ENCODE measurements at regions not wholly inside any gene's neighbourhood (a gene's known extent, or its start where the extent isn't known, plus 50 kb on each side); places are given as distances from the start of the nearest gene placed in this dataset.

DNA sequence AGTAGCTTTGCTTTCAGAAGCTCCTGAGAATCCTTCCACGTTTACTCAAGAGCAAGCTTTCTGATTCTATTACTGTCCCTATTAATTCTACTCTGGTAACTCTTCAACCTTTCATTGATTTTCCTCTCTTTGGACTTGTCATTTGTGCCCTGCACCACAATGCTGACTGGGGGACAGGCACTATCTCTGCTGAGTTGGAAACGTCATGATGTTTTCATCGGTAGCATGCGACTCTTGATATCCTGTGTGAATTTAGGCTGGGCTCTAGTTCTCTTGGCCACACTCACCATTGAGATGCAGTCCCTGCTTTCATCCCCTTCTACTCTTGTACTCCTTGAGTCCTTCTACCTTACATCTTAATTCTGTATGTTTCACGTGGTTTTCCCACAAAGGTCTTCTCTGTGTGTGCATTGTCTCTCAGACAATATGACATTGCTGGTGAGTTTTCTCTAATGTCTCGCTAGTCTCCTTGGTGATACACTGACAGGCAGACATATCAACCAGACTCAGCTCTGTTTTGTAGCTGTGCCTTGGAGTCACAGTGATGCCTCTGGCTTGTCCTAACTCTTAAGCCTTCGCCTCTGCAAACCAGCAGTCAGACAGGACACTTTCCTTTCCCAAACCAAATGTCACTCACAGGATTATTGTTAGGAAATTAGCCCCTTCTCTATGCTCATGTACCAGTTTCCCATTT, 223.6 kb upstream of the ADGRL2 start:
- no peak for DNase-seq (ENCODE audit: low read depth, low spot score)
- no peaks in the 10 kb centered on the region for H3K27me3 ChIP-seq (ENCODE audit: insufficient read depth, insufficient read length)
- no peak overlapping the region for H3K4me3 ChIP-seq (ENCODE audit: insufficient read length, low read depth)
- TF ChIP-seq SUZ12 (IDR thresholded peaks at IDR 0.05; ENCODE audit: extremely low read depth, insufficient read depth, insufficient read length) (no peak), YY1 (IDR thresholded peaks at IDR 0.05; ENCODE audit: insufficient read depth, insufficient read length) (no peak), ZNF274 (IDR thresholded peaks at IDR 0.05; ENCODE audit: low read depth, low read length) (no peak)
- H3K9me3 ChIP-seq (ENCODE audit: insufficient read depth, low read length) = no peaks in the 10 kb centered on the region
- no peaks in the 10 kb centered on the region for H3K36me3 ChIP-seq (ENCODE audit: insufficient read depth, insufficient read length, low read length)
- H3K4me1 ChIP-seq (ENCODE audit: insufficient read depth, insufficient read length) = no peaks in the 10 kb centered on the region
- no peak overlapping the region for H3K9ac ChIP-seq (ENCODE audit: insufficient read length, low read depth)

DNA sequence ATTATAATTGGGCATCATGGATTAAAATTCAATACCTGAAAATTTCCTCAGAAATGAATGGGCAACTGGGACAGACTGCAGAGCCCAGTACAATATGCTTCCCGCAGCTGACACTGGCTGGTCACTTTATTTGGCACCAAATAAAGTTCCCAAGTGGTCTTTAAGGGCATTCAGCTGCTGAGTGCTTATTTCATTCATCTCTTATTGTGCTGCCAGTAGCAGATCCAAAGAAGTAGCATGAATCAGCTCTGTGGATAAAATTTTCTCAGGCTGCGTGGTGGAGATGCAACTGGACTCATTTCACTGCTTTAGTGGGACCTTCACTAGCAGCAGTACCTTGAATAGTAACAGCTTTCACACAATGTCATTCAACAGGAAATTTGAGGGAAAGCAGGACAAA, 226.3 kb upstream of the ADGRL2 start:
- no peak for TF ChIP-seq YY1 (IDR thresholded peaks at IDR 0.05; ENCODE audit: insufficient read depth, insufficient read length)
- no peak for TF ChIP-seq SUZ12 (IDR thresholded peaks at IDR 0.05; ENCODE audit: extremely low read depth, insufficient read depth, insufficient read length)
- TF ChIP-seq ZNF274 (IDR thresholded peaks at IDR 0.05; ENCODE audit: low read depth, low read length) = no peak
- DNase-seq (ENCODE audit: low read depth, low spot score) = no peak
- no peak overlapping the region for H3K4me3 ChIP-seq (ENCODE audit: insufficient read length, low read depth)

DNA sequence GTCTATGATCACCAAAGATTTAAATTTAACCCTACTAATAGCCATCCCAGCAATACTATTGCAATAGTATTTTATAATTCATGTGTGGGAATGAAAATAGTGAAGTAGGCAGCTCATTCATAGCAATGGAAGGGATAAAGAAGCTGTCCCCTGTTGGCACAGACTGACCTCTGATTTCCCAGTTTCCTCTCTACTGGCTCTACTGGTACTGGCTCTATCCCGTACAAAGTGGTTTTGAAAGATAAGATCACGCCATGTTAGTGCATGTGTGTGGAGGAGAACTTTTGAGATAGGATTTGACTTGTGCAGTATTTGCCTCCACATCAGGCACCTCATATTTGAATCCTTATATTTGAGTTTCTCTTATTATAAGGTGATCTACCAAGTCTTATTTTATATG, 227.3 kb upstream of the ADGRL2 start:
- no peak overlapping the region for H3K9ac ChIP-seq (ENCODE audit: insufficient read length, low read depth)
- TF ChIP-seq ZNF274 (IDR thresholded peaks at IDR 0.05; ENCODE audit: low read depth, low read length) = no peak
- no peak for TF ChIP-seq YY1 (IDR thresholded peaks at IDR 0.05; ENCODE audit: insufficient read depth, insufficient read length)
- TF ChIP-seq SUZ12 (IDR thresholded peaks at IDR 0.05; ENCODE audit: extremely low read depth, insufficient read depth, insufficient read length) = no peak
- DNase-seq (ENCODE audit: low read depth, low spot score) = no peak

More for the DNA sequence above, 226.3 kb upstream of the ADGRL2 start:
- H3K9ac ChIP-seq (ENCODE audit: insufficient read length, low read depth) = no peak overlapping the region
- no peaks in the 10 kb centered on the region for H3K36me3 ChIP-seq (ENCODE audit: insufficient read depth, insufficient read length, low read length)
- no peaks in the 10 kb centered on the region for H3K9me3 ChIP-seq (ENCODE audit: insufficient read depth, low read length)
- no peaks in the 10 kb centered on the region for H3K27me3 ChIP-seq (ENCODE audit: insufficient read depth, insufficient read length)
- H3K4me1 ChIP-seq (ENCODE audit: insufficient read depth, insufficient read length) = no peaks in the 10 kb centered on the region

DNA sequence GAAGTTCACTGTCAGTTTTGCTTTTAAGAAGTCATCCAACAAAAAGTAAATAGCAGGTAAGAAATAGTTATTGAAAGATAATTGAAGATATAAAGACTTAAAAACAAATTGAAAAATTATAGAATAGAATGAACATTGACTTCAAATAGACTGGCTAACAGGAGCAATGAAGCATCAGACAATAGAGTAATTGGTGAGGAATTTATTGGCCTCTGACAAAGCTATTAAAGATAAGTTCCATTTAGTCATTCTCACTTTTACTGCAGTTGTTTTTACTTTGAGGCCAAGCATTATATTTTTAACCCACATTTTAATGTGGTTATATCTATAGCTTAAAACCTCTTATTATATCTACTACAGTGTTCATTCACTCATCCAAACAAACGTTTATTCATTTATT, 228.8 kb upstream of the ADGRL2 start:
- H3K4me1 ChIP-seq (ENCODE audit: insufficient read depth, insufficient read length) = no peaks in the 10 kb centered on the region
- no peaks in the 10 kb centered on the region for H3K27me3 ChIP-seq (ENCODE audit: insufficient read depth, insufficient read length)
- DNase-seq (ENCODE audit: low read depth, low spot score) = no peak
- no peaks in the 10 kb centered on the region for H3K36me3 ChIP-seq (ENCODE audit: insufficient read depth, insufficient read length, low read length)
- H3K9me3 ChIP-seq (ENCODE audit: insufficient read depth, low read length) = no peaks in the 10 kb centered on the region
- no peak for TF ChIP-seq SUZ12 (IDR thresholded peaks at IDR 0.05; ENCODE audit: extremely low read depth, insufficient read depth, insufficient read length)
- no peak for TF ChIP-seq YY1 (IDR thresholded peaks at IDR 0.05; ENCODE audit: insufficient read depth, insufficient read length)
- no peak for TF ChIP-seq ZNF274 (IDR thresholded peaks at IDR 0.05; ENCODE audit: low read depth, low read length)
- no peak overlapping the region for H3K4me3 ChIP-seq (ENCODE audit: insufficient read length, low read depth)
- H3K9ac ChIP-seq (ENCODE audit: insufficient read length, low read depth) = no peak overlapping the region

More for the DNA sequence above, 227.3 kb upstream of the ADGRL2 start:
- Histone ChIP-seq H3K4me3 (ENCODE audit: insufficient read length, low read depth) (no peak overlapping the region), H3K36me3 (ENCODE audit: insufficient read depth, insufficient read length, low read length) (no peaks in the 10 kb centered on the region), H3K9me3 (ENCODE audit: insufficient read depth, low read length) (no peaks in the 10 kb centered on the region), H3K4me1 (ENCODE audit: insufficient read depth, insufficient read length) (no peaks in the 10 kb centered on the region), H3K27me3 (ENCODE audit: insufficient read depth, insufficient read length) (no peaks in the 10 kb centered on the region)

DNA sequence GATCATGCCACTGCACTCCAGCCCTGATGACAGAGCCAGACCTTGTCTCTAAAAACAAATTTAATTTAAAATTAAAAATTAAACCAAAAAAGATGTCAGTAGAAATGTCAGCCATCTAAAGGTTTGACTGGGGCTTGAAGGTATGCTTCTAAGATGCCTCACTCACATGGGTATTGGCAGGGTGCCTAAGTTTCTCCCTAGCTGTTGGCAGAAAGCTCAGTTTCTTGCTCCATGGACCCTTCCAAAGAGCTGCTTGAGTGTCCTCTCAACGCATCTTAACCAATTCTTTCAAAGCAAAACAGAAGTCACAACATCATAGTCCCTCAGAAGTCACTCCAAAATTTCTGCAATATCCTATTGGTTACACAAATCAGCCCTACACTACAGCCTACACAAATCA, 231.0 kb upstream of the ADGRL2 start:
- H3K27me3 ChIP-seq (ENCODE audit: insufficient read depth, insufficient read length) = no peaks in the 10 kb centered on the region
- H3K9ac ChIP-seq (ENCODE audit: insufficient read length, low read depth) = no peak overlapping the region
- H3K4me3 ChIP-seq (ENCODE audit: insufficient read length, low read depth) = no peak overlapping the region
- no peak for TF ChIP-seq ZNF274 (IDR thresholded peaks at IDR 0.05; ENCODE audit: low read depth, low read length)
- no peak for TF ChIP-seq YY1 (IDR thresholded peaks at IDR 0.05; ENCODE audit: insufficient read depth, insufficient read length)
- no peak for TF ChIP-seq SUZ12 (IDR thresholded peaks at IDR 0.05; ENCODE audit: extremely low read depth, insufficient read depth, insufficient read length)
- H3K36me3 ChIP-seq (ENCODE audit: insufficient read depth, insufficient read length, low read length) = no peaks in the 10 kb centered on the region
- H3K4me1 ChIP-seq (ENCODE audit: insufficient read depth, insufficient read length) = no peaks in the 10 kb centered on the region
- H3K9me3 ChIP-seq (ENCODE audit: insufficient read depth, low read length) = no peaks in the 10 kb centered on the region
- no peak for DNase-seq (ENCODE audit: low read depth, low spot score)

DNA sequence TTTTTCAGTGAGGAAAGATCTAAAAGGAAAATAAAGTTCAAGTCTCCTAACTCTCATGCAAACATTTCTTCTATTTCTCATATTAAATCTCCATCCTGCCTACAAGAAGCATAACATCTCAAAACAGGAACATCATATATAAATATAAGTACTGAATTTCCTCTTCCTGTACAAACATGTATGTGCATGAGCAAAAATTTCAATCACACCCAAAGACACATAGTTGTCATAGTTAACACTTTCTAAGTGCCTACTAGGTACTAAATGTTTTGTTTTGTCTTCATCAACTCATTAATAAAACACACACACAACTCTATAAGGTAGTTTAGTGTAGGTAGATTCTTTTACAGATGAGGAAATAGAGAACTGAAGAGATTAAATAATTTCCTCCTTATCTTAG, 237.1 kb upstream of the ADGRL2 start:
- Histone ChIP-seq H3K4me1 (ENCODE audit: insufficient read depth, insufficient read length) (no peaks in the 10 kb centered on the region), H3K4me3 (ENCODE audit: insufficient read length, low read depth) (no peak overlapping the region), H3K36me3 (ENCODE audit: insufficient read depth, insufficient read length, low read length) (no peaks in the 10 kb centered on the region), H3K9me3 (ENCODE audit: insufficient read depth, low read length) (no peaks in the 10 kb centered on the region; the same call in 1 of the 2 replicates), H3K27me3 (ENCODE audit: insufficient read depth, insufficient read length) (no peaks in the 10 kb centered on the region), H3K9ac (ENCODE audit: insufficient read length, low read depth) (no peak overlapping the region)
- TF ChIP-seq ZNF274 (IDR thresholded peaks at IDR 0.05; ENCODE audit: low read depth, low read length) (no peak), YY1 (IDR thresholded peaks at IDR 0.05; ENCODE audit: insufficient read depth, insufficient read length) (no peak), SUZ12 (IDR thresholded peaks at IDR 0.05; ENCODE audit: extremely low read depth, insufficient read depth, insufficient read length) (no peak)
- DNase-seq (ENCODE audit: low read depth, low spot score) = no peak

DNA sequence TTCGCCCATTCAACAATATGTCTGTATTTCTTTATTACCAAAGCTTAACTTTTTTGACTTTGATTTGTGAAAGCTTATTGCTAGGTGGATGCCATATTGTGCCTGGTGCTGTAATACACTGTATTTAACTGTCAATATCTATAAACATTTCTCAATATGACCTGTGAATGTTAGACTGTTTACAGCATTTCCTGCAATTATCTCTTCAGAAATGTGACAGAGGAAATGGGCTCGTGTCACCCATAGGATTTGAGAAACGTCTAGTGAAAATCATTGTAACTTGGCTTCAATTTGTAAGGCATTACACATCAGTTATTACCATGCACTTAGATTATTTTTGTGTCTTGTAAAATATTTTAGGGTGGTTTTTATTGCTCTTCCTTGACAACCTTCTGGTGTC, 237.8 kb upstream of the ADGRL2 start:
- no peak for TF ChIP-seq ZNF274 (IDR thresholded peaks at IDR 0.05; ENCODE audit: low read depth, low read length)
- no peak for TF ChIP-seq YY1 (IDR thresholded peaks at IDR 0.05; ENCODE audit: insufficient read depth, insufficient read length)
- TF ChIP-seq SUZ12 (IDR thresholded peaks at IDR 0.05; ENCODE audit: extremely low read depth, insufficient read depth, insufficient read length) = no peak
- DNase-seq (ENCODE audit: low read depth, low spot score) = no peak
- H3K9ac ChIP-seq (ENCODE audit: insufficient read length, low read depth) = no peak overlapping the region

More for the DNA sequence above, 237.8 kb upstream of the ADGRL2 start:
- Histone ChIP-seq H3K9me3 (ENCODE audit: insufficient read depth, low read length) (no peaks in the 10 kb centered on the region; the same call in 1 of the 2 replicates), H3K36me3 (ENCODE audit: insufficient read depth, insufficient read length, low read length) (no peaks in the 10 kb centered on the region), H3K27me3 (ENCODE audit: insufficient read depth, insufficient read length) (no peaks in the 10 kb centered on the region), H3K4me3 (ENCODE audit: insufficient read length, low read depth) (no peak overlapping the region), H3K4me1 (ENCODE audit: insufficient read depth, insufficient read length) (no peaks in the 10 kb centered on the region)
